Heart left ventricle (tissue), 16 donors: ENCODE measurements at regions not wholly inside any gene's neighbourhood (a gene's known extent, or its start where the extent isn't known, plus 50 kb on each side); places are given as distances from the start of the nearest gene placed in this dataset.
A peak's percentile ranks its signal among the peaks of the same experiment; 100 is the strongest.

Experiments
- ATAC-seq, 4 donors: fragments of 200-7000 bp; cut with Tn5 transposase; one replicate each; pipeline ENCODE4 v1.9.1; 2020 to 2022; ENCODE audit warnings: moderate library complexity in 4 of 4, mild to moderate bottlenecking in 3 of 4, moderate number of reproducible peaks in 1 of 4
- DNase-seq, 5 donors: peaks; one replicate each; pipeline ENCODE4 v3.0.0-alpha.2; 2020
- H3K27ac ChIP-seq, 12 donors: fragments of 200-600 bp; sonication (generic) in 4 of 12; one replicate each; pipeline versions ENCODE4 v1.5.0 to v1.8.0; 2016 to 2022; ENCODE audit warnings: mild to moderate bottlenecking in 2 of 12
- H3K27me3 ChIP-seq, 9 donors: fragments of 200-600 bp; sonication (generic) in 2 of 9; one replicate each; pipeline versions ENCODE4 v1.5.1 to v1.8.0; 2016 to 2022; ENCODE audit warnings: mild to moderate bottlenecking in 3 of 9
- H3K36me3 ChIP-seq, 9 donors: fragments of 200-600 bp; sonication (generic) in 2 of 9; one replicate each; pipeline versions ENCODE4 v1.5.0 to v1.8.0; 2018 to 2022; ENCODE audit warnings: mild to moderate bottlenecking in 2 of 9
- H3K4me1 ChIP-seq, 12 donors: fragments of 200-600 bp; sonication (generic) in 4 of 12; one replicate each; pipeline versions ENCODE4 v1.5.0 to v1.8.0; 2016 to 2022; ENCODE audit warnings: mild to moderate bottlenecking in 3 of 12
- H3K4me3 ChIP-seq, 12 donors: fragments of 200-600 bp; sonication (generic) in 4 of 12; one replicate each; pipeline versions ENCODE4 v1.5.0 to v1.8.0; 2017 to 2022; ENCODE audit warnings: mild to moderate bottlenecking in 9 of 12, moderate library complexity in 4 of 12
- H3K9me3 ChIP-seq, 12 donors: fragments of 200-600 bp; sonication (generic) in 4 of 12; one replicate each; pipeline versions ENCODE4 v1.5.0 to v1.8.0; 2016 to 2022; ENCODE audit warnings: mild to moderate bottlenecking in 1 of 12
- POLR2A ChIP-seq, 2 donors: fragments of 450-650 bp; IDR thresholded peaks; one replicate each; pipeline ENCODE4 v1.6.1; 2017; ENCODE audit warnings: antibody characterized with exemption in 2 of 2, mild to moderate bottlenecking in 2 of 2, moderate library complexity in 2 of 2
- WGBS, 4 donors: extraction: QIAGEN DNeasy Blood & Tissue Kit in 2 of 4; methylation state at CpG; one replicate each; pipeline versions ENCODE4 v1.1.5 to v1.1.7; 2013 to 2018; 5-methylcytosine and 5-hydroxymethylcytosine counted together
- intact Hi-C, 10 donors: fragments of 100-400 bp; cut with DNase I; formaldehyde crosslinking; loops; one replicate each; pipeline versions ENCODE4 v1.11.1 to v1.14.2; 2022
- TF ChIP-seq, protein P1 (sequence below), 12 donors: fragments of 200-600 bp; sonication (generic) in 4 of 12; IDR thresholded peaks; one replicate each; pipeline versions ENCODE4 v1.5.0 to v1.8.0; 2018 to 2022; ENCODE audit warnings: antibody characterized with exemption in 12 of 12, mild to moderate bottlenecking in 5 of 12
- donor health status: ischemic (EF 13 %, LVEDD 7.1; RV severe dilation, severe dysfunction).
- donor health status: healthy with polysubstance abuse.
- donor health status: DM: no; HTN: yes; CAD: no.
- donor health status: DM: no; HTN: no; CAD: no.
- donor health status: ischemic (EF 25% LVEDD 6.9; RV normal size, moderate dysfunction).
- donor health status: ischemic (EF 25% LVEDD 5.7; RV mildly dilated, moderate dysfunction).
- donor health status: healthy.
- donor health status: DM: yes; HTN: yes; CAD: no.
- donor health status: ischemic (EF 35%, LVEDD 5.7; RV mildly dilated, moderate dysfunction).
- donor health status: nonischemic (EF 11% LVEDD 7.7; RV severe dilation, severe dysfunction).
- donor health status: DM: yes; HTN: yes; CAD: no.
- donor health status: PGD.
- donor health status: ischemic (EF 29% LVEDD 5.4; RV normal size, mild dysfunction).
- donor health status: nonischemic (EF 23%, LVEDD 6.1; RV moderate dilation, normal function).

DNA sequence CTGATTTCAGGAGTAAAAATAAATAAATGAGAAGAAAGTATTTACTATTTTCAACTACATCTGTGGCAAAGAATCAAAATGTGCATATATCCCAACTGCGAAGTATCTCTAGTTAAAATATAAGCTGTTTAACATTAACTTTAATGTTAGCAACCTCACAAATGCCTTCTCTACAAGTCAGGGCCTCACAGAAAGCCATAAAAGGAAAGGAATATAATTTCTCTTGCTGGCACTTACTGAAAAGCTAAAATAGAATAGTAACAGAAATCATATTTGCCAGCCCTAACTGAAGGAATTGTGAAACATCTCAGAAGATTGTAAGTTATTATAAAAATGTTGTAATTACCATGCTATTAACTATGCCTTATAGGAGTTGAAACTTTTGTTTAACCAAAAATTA is 65.1 kb upstream of the MBNL1 start:
- peak overlapping the region in 11 of 12 donors; percentile 2 to 89 (median 51) for H3K27ac ChIP-seq
- no peaks in the 10 kb centered on the region for H3K27me3 ChIP-seq
- ATAC-seq, result no peak
- TF ChIP-seq POLR2A (IDR thresholded peaks at IDR 0.05), result no peak
- TF ChIP-seq, protein P1, sequence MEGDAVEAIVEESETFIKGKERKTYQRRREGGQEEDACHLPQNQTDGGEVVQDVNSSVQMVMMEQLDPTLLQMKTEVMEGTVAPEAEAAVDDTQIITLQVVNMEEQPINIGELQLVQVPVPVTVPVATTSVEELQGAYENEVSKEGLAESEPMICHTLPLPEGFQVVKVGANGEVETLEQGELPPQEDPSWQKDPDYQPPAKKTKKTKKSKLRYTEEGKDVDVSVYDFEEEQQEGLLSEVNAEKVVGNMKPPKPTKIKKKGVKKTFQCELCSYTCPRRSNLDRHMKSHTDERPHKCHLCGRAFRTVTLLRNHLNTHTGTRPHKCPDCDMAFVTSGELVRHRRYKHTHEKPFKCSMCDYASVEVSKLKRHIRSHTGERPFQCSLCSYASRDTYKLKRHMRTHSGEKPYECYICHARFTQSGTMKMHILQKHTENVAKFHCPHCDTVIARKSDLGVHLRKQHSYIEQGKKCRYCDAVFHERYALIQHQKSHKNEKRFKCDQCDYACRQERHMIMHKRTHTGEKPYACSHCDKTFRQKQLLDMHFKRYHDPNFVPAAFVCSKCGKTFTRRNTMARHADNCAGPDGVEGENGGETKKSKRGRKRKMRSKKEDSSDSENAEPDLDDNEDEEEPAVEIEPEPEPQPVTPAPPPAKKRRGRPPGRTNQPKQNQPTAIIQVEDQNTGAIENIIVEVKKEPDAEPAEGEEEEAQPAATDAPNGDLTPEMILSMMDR (IDR thresholded peaks at IDR 0.05), result no peak
- H3K4me3 ChIP-seq, result peak overlapping the region in 8 of 12 donors; percentile 3 to 55 (median 24)
- intact Hi-C loops, result loop anchor here in 4 of 10 donors (5.0 to 10.0 kb wide), 2 partner anchors 61 to 64 kb away; partner anchors contain the start of gene MBNL1 (in 4 of the 4)
- WGBS, 4 donors, result 79 to 84% (median 81%) methylated on average over 1 of the region's 1 CpG
- no peaks in the 10 kb centered on the region for H3K36me3 ChIP-seq
- H3K4me1 ChIP-seq, result peaks cover 0 to 69% (median 18%) of the 10 kb centered on the region in 12 donors
- H3K9me3 ChIP-seq, result no peaks in the 10 kb centered on the region
- DNase-seq, result no peak

DNA sequence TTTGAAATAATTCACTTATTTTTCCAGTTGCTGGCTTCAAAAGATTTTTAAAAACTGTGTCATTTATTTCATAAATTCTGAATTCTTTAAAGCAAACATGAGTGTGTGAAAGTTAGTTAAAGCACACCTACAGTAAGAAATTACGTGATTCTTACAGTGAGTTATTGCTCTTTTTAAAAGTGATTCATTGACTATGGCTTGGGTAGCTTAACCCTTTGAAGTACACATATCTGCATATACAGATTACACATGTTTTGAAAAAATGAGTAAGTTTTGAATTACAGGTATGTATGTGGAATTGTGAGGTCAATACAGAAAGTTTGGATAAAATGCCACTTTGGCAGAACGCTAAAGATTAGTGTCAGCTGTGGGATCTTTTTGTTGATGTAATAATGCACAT is 64.5 kb upstream of the MBNL1 start:
- peaks cover 0 to 64% (median 18%) of the 10 kb centered on the region in 12 donors for H3K4me1 ChIP-seq
- no peaks in the 10 kb centered on the region for H3K27me3 ChIP-seq
- peak overlapping the region in 7 of 12 donors; percentile 47 to 89 (median 63) for H3K27ac ChIP-seq

DNA sequence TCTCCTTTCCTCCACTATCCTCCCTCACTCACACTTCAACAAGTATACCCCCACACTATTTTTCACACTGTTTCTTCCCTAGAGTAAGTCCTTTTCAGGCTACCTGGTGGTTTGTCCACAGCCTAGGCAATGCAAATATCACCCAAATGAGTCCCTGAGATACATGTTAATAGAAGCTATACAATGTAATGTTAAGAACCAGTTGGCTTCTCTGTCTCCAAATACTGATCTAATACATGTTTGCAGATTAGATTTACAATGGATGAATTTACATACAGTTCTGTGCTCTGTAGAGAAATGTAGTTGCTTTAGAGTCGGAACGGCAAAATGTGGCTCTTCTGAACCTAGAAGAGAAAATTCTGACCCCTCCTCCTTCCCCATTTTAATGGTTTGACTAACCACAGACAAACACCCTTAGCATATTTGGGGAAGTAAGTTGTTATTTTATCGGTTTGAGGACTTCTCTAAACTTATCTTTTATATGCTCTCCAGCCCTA is 63.6 kb upstream of the MBNL1 start:
- WGBS, 4 donors, result 78 to 88% (median 83%) methylated on average over 3 of the region's 3 CpGs
- peaks cover 0 to 54% (median 14%) of the 10 kb centered on the region in 12 donors for H3K4me1 ChIP-seq

More for the DNA sequence above, 64.5 kb upstream of the MBNL1 start:
- H3K4me3 ChIP-seq, result peak overlapping the region in 6 of 12 donors; percentile 8 to 55 (median 28)
- no peak for TF ChIP-seq POLR2A (IDR thresholded peaks at IDR 0.05)
- TF ChIP-seq, protein P1 (IDR thresholded peaks at IDR 0.05), result no peak
- no peaks in the 10 kb centered on the region for H3K9me3 ChIP-seq
- ATAC-seq (no peak), DNase-seq (no peak)
- H3K36me3 ChIP-seq, result no peaks in the 10 kb centered on the region
- intact Hi-C loops, result loop anchor here in 4 of 10 donors (5.0 to 10.0 kb wide), 2 partner anchors 61 to 63 kb away; partner anchors contain the start of gene MBNL1 (in 4 of the 4)
- 74 to 88% (median 82%) methylated on average over 2 of the region's 2 CpGs for WGBS, 4 donors

DNA sequence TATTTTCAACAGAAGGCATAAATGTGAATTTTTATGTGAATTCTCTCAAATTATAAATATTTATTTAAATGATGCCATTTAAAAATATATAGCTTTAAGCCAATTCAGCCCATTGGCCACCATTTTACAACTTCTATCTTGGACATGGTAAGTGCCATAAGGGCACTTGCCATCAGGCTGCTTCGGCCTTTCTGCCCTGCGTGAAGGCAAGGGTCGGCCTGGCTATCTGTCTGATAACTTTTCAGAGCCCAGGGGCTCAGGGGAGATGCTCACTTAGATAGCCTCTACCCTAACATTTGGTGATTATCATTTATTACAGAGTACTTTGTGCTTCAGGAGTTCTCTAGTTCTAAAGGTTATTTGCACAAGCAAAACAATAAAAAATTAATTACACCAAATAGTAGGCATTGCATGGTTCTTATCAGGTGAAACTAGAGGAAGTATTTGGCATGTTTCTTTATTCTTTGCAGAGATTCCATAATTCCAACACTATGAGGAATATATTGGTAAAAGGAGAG is 62.4 kb upstream of the MBNL1 start:
- WGBS, 4 donors, result 91 to 98% (median 96%) methylated on average over 3 of the region's 3 CpGs
- Histone ChIP-seq H3K9me3 (no peaks in the 10 kb centered on the region), H3K27me3 (no peaks in the 10 kb centered on the region), H3K27ac (peak overlapping the region in 2 of 12 donors; percentile 85 to 89), H3K4me3 (no peak overlapping the region), H3K36me3 (no peaks in the 10 kb centered on the region), H3K4me1 (peaks cover 0 to 43% (median 13%) of the 10 kb centered on the region in 12 donors)
- ATAC-seq (no peak), DNase-seq (no peak)
- TF ChIP-seq POLR2A (IDR thresholded peaks at IDR 0.05), result no peak
- TF ChIP-seq, protein P1 (IDR thresholded peaks at IDR 0.05), result no peak
- intact Hi-C loops, result loop anchor here in 2 of 10 donors (5.0 to 10.0 kb wide), 2 partner anchors 58 to 61 kb away; partner anchors contain the start of gene MBNL1 (in 2 of the 2)

More for the DNA sequence above, 63.6 kb upstream of the MBNL1 start:
- DNase-seq (no peak), ATAC-seq (peak in 2 of 4 donors; percentile 38 to 52)
- Histone ChIP-seq H3K27me3 (no peaks in the 10 kb centered on the region), H3K27ac (peak overlapping the region in 5 of 12 donors; percentile 32 to 89 (median 73)), H3K36me3 (no peaks in the 10 kb centered on the region), H3K9me3 (no peaks in the 10 kb centered on the region), H3K4me3 (peak overlapping the region in 7 of 12 donors; percentile 4 to 55 (median 24))
- no peak for TF ChIP-seq POLR2A (IDR thresholded peaks at IDR 0.05)
- TF ChIP-seq, protein P1 (IDR thresholded peaks at IDR 0.05), result no peak
- intact Hi-C loops, result loop anchor here in 2 of 10 donors (5.0 to 10.0 kb wide), 2 partner anchors 60 to 62 kb away; partner anchors contain the start of gene MBNL1 (in 2 of the 2)
